ENCODE measurements at regions not wholly inside any gene's neighbourhood (a gene's known extent, or its start where the extent isn't known, plus 50 kb on each side); places are given as distances from the start of the nearest gene placed in this dataset.

- H3K36me3 ChIP-seq (ENCODE audit: control insufficient read depth in 4 of 4, insufficient read depth in 4 of 4, low read length in 4 of 4), result no peaks in the 10 kb centered on the region
- TF ChIP-seq CTCF (IDR thresholded peaks at IDR 0.05; ENCODE audit: control extremely low read depth, extremely low read depth), result no peak
- H3K27ac ChIP-seq (ENCODE audit: low read depth in 1 of 2, low read length in 1 of 2), result no peak overlapping the region
- H3K4me3 ChIP-seq, result no peak overlapping the region
- WGBS, 2 donors, result 86 to 93% methylated on average over 5 of the region's 5 CpGs
- H3K9ac ChIP-seq (ENCODE audit: insufficient read depth in 1 of 2, low read length in 2 of 2), result no peak overlapping the region
- H3K4me1 ChIP-seq (ENCODE audit: control insufficient read depth in 5 of 5, insufficient read depth in 5 of 5, low read length in 5 of 5), result peaks cover 0 to 7% (median 0%) of the 10 kb centered on the region in 5 donors
- H3K27me3 ChIP-seq (ENCODE audit: control insufficient read depth in 3 of 3, insufficient read depth in 3 of 3, low read length in 2 of 3), result no peaks in the 10 kb centered on the region
- H3K9me3 ChIP-seq (ENCODE audit: control insufficient read depth in 4 of 4, insufficient read depth in 3 of 4, low read length in 3 of 4), result no peaks in the 10 kb centered on the region
- no peak for ATAC-seq (ENCODE audit: insufficient read depth, low FRiP score)
- DNase-seq, result no peak
Observed at GRCh38 chr10:78900715-78901430, 167.9 kb upstream of the ZMIZ1 start.

GRCh38 chr10:78901694-78902093, 167.1 kb upstream of the ZMIZ1 start:
- no peak overlapping the region for H3K9ac ChIP-seq (ENCODE audit: insufficient read depth in 1 of 2, low read length in 2 of 2)
- H3K36me3 ChIP-seq (ENCODE audit: control insufficient read depth in 4 of 4, insufficient read depth in 4 of 4, low read length in 4 of 4), result no peaks in the 10 kb centered on the region
- DNase-seq, result no peak
- H3K27me3 ChIP-seq (ENCODE audit: control insufficient read depth in 3 of 3, insufficient read depth in 3 of 3, low read length in 2 of 3), result no peaks in the 10 kb centered on the region
- no peak overlapping the region for H3K4me3 ChIP-seq
- H3K4me1 ChIP-seq (ENCODE audit: control insufficient read depth in 5 of 5, insufficient read depth in 5 of 5, low read length in 5 of 5), result peaks cover 0 to under 1% (median 0%) of the 10 kb centered on the region in 5 donors
- TF ChIP-seq CTCF (IDR thresholded peaks at IDR 0.05; ENCODE audit: control extremely low read depth, extremely low read depth), result no peak
- H3K9me3 ChIP-seq (ENCODE audit: control insufficient read depth in 4 of 4, insufficient read depth in 3 of 4, low read length in 3 of 4), result no peaks in the 10 kb centered on the region
- 94 to 95% methylated on average over 1 of the region's 1 CpG for WGBS, 2 donors
- H3K27ac ChIP-seq (ENCODE audit: low read depth in 1 of 2, low read length in 1 of 2), result no peak overlapping the region
- ATAC-seq (ENCODE audit: insufficient read depth, low FRiP score), result no peak

GRCh38 chr10:78902815-78903214, 166.0 kb upstream of the ZMIZ1 start:
- H3K27ac ChIP-seq (ENCODE audit: low read depth in 1 of 2, low read length in 1 of 2), result no peak overlapping the region
- H3K36me3 ChIP-seq (ENCODE audit: control insufficient read depth in 4 of 4, insufficient read depth in 4 of 4, low read length in 4 of 4), result no peaks in the 10 kb centered on the region
- DNase-seq (no peak), ATAC-seq (ENCODE audit: insufficient read depth, low FRiP score) (no peak)
- TF ChIP-seq CTCF (IDR thresholded peaks at IDR 0.05; ENCODE audit: control extremely low read depth, extremely low read depth), result no peak
- no peak overlapping the region for H3K4me3 ChIP-seq
- H3K9me3 ChIP-seq (ENCODE audit: control insufficient read depth in 4 of 4, insufficient read depth in 3 of 4, low read length in 3 of 4), result no peaks in the 10 kb centered on the region
- H3K4me1 ChIP-seq (ENCODE audit: control insufficient read depth in 5 of 5, insufficient read depth in 5 of 5, low read length in 5 of 5), result no peaks in the 10 kb centered on the region
- H3K27me3 ChIP-seq (ENCODE audit: control insufficient read depth in 3 of 3, insufficient read depth in 3 of 3, low read length in 2 of 3), result no peaks in the 10 kb centered on the region
- H3K9ac ChIP-seq (ENCODE audit: insufficient read depth in 1 of 2, low read length in 2 of 2), result no peak overlapping the region
- 91 to 94% methylated on average over 3 of the region's 3 CpGs for WGBS, 2 donors

Measured in lung (tissue), 11 donors.